T-helper 1 cell treated with Interleukin-12 subunit alpha and Interleukin-12 subunit beta and Interleukin-4 antibody, amounts not matched to agents 30 ng/mL and 1 ng/mL, for 36 hours (primary cell): ENCODE measurements at regions not wholly inside any gene's neighbourhood (a gene's known extent, or its start where the extent isn't known, plus 50 kb on each side); places are given as distances from the start of the nearest gene placed in this dataset.

ENCODE experiments used
- intact Hi-C: fragments of 100-400 bp; cut with micrococcal nuclease; formaldehyde crosslinking; loops from one replicate; pipeline ENCODE4 v1.15.1; 2024

- intact Hi-C loops: no loop called here
Measured at GRCh38 chr10:44771233-44771995, 139.7 kb upstream of the TMEM72 start.

- intact Hi-C loops: no loop called here
Measured at GRCh38 chr10:44773565-44773964, 137.6 kb upstream of the TMEM72 start.

DNA sequence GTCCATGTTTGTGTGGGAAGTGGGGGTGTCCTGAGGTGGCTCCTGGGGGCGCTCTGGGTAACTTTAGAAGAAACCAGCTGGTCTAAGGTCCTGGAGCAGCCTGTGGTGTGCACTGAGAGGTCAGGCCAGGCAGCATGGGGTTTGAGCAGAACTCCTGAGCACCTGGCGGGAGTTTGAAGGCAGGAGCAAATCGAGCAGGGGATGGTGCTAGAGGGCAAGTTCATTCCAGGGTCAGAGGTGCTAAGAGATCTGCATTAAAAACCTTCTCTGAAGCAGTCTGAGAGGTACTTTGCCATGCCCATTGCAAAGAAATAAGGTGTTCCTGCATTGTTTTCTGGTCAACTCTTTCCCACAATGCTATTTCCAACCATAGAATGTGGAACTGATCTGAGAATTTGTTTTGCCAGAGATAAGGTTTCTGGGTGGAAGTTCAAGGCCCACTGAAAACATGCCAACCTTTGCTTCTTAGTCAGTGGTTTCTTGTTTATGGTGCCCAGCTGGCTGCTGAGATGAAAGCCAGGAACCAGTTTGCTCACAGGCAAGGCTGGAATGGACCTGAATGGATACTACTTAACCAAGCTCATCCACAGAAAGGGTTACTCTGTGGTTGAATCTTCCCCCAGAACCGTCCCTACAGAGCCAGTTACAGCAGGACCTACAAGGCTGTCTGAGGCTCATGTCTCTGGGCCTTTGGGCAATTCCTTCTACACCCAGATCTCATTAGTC, 136.3 kb upstream of the TMEM72 start:
- intact Hi-C loops: no loop called here

DNA sequence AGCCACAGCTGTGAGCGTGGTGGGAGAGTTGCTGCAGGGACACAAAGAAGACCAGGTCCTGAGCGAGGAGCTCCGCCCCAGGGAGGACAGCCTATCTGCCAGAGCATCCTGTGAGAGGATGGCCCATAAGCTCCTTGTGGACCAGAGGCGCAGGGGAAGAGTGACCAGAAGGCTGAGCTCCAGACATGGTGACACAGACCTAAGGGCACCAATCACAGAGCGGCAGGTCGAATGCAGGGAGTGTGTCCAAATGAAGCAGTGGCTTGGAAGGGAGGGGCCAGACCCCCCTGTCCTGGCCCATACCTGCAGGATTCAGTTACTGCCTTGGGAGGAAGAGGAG, 135.8 kb upstream of the TMEM72 start:
- intact Hi-C loops: no loop called here

DNA sequence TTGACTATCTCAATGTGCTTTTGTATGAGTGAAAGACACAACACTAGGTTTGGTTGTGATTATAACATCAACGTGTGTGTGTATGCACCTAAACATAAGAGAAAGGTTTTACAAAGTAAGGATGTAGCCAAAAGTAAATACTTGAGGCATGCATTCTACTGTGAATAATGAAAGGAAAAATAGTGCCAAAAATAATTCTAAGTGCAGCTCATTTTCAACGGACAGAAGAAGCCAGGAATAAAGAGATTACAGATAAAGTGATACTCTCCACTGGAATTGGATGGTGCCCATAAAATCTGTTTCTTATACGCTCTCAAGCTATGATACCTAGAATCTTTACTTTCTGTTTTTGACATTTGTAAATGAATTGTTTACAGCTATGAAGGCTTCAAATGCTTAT, 135.0 kb upstream of the TMEM72 start:
- intact Hi-C loops: no loop called here

- intact Hi-C loops: no loop called here
Measured at GRCh38 chr10:44779511-44779910, 131.6 kb upstream of the TMEM72 start.

DNA sequence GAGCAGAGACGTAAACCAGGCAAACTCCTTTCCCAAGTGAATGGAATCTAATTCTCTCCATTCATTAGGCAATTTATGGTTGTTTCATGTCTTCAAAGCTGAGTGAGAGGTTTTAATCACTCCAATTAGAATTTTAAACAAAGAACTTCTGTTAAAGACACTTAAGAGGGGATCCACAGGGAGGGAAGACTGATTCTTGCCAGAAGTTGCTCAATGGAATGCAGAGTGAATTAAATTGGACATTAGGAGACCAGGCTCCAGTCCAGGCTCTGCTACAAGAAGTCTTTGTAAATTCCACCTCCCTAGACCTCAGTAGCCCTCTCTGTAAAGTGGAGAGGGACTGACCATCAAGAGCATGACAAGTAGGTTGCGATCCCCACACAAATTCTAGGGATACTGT, 130.7 kb upstream of the TMEM72 start:
- intact Hi-C loops: no loop called here

DNA sequence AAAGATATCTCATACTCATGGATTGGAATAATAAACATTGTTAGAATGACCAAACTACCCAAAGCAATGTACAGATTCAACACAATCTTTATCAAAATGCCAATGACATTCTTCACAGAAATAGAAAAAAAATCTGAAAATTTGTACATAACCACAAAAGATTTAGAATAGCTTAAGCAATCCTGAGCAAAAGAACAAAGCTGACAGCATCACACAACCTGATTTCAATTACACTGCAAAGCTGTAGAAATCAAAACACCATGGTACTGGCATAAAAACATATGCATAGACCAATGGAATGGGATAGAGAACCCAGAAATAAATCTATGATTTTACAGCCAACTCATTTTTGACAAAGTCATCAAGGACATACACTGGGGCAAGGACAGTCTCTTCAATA, 130.0 kb upstream of the TMEM72 start:
- intact Hi-C loops: no loop called here

DNA sequence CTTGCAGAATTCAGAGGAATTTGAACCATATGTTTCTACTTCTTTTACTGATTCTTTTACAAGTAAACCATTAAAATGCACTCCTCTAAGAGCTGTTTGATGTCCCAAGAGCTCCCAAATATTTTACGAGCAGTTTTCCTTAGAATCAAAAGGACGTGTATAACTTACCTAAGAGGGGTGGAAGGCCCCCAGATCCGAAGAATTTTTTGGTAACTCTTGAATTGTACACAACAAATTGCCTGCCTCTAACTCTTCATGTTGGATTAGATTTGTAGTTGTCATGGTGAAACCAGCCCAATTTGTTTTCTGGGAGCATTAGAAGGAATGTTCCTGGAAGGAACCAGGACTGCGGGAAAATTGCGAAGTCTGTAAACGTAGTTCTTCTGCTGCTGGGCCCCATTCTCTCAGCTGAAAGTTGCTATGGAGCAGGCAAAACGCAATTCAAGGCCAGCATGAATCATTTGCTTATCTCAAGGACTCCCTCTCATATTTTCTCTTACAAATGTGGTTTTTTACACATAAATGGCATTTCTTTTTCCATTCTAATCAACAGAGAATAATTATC, 124.8 kb upstream of the TMEM72 start:
- intact Hi-C loops: no loop called here

GRCh38 chr10:44787480-44788075, 123.6 kb upstream of the TMEM72 start:
- intact Hi-C loops: no loop called here

- intact Hi-C loops: no loop called here
Measured at GRCh38 chr10:44788147-44789129, 122.7 kb upstream of the TMEM72 start.

DNA sequence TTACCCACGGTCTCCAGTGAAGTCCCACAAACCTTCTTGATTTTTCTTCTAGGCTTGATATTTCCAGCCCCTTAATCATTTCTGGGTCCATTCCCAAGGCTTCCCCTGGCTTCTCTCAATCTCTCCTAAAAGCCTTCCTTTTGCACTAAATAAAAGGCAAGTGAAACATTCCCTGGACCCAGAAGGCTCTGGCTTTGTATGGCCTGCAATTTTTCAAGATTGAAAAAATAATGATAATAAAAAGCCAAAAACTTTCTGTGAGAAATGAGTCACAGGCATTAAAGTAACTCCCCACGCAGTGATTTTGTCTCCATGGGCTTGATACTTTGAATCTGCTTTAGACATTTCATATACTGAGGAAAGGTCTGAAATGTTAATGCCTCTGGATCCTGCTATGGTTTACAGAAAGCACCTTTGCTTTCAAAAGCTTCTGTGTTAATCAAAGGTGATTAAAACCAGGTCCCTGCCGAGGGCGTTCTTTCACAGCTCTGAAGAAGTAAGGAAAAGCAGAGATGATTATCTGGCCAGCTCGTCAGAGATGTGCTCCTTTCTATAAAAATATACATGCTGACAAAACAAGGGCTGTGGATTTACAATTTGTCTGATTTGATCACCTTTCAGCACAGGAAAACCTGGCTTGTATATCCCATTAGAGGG, 118.9 kb upstream of the TMEM72 start:
- intact Hi-C loops: no loop called here

GRCh38 chr10:44799966-44800365, 111.2 kb upstream of the TMEM72 start:
- intact Hi-C loops: no loop called here

GRCh38 chr10:44801383-44802327, 109.5 kb upstream of the TMEM72 start:
- intact Hi-C loops: no loop called here

DNA sequence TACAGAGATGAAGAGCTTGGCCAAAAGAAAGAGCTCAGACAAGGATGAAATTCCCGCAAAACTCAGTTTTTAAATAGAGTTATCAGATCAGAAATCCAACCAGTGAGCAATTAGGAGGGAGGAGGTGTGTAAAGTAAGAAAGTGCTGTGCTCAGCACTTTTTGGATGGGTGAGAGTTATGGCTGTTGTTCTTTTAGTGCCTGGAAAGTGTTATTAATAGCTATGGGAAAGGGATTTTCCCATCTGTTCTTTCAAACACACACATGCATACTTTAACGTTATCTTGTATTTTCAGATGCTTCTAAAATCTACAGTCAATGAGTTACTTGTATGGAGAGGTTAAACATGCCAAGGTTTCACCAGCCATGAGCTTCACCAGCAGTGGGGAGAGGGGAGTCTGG, 107.3 kb upstream of the TMEM72 start:
- intact Hi-C loops: no loop called here

DNA sequence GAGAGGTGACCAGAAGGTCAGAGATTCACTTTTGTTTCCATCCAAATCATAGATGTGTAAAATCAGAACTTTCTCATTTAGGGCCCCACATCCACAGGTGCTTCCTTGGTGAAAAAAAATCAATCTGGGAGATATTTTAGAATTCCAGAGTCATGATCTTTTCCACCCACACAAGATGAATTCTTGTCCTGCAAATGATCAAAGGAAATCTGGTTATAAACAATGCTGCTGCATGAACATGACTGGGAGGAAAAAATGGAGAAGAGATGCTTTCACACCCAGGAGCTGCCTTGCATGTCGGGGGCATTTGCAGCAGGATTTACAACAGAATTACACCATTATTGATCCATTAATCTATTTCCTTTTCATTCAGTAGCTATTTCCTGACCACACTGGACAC, 106.5 kb upstream of the TMEM72 start:
- intact Hi-C loops: no loop called here

DNA sequence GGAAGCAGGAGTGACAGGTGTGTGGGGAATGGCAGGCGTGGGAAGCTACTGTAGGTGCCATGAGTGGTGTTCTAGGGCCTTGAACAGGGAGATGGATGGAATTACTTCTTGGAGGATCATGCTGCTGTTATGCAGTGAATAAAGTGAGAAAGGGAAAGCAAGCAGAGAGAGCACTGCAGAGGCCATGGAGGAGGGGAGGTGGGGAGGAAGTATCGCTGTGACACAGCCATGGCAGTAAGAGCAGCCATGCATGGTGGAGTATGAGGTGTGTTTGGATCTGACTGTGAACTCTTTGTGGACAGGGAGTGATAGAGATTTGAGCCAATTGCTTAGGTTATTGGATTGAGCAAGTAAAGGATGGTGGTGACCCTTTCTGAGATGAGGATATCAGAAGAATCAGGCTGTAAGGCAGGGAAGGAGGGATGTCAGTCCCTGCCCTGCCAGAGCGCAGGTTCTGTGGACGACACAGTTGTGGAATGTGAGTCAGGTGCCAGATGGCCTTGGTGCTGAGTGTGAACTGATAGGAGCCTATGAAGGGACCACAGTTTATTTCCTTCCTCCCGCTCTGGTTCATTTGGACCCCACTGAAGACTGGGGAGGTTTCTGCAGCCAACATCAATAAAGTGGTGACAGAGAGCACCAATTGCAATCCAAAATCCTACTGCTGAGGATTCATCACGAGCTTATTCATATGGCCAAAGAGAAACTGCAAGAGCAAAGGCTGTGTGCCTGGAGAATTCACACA, 105.5 kb upstream of the TMEM72 start:
- intact Hi-C loops: no loop called here

DNA sequence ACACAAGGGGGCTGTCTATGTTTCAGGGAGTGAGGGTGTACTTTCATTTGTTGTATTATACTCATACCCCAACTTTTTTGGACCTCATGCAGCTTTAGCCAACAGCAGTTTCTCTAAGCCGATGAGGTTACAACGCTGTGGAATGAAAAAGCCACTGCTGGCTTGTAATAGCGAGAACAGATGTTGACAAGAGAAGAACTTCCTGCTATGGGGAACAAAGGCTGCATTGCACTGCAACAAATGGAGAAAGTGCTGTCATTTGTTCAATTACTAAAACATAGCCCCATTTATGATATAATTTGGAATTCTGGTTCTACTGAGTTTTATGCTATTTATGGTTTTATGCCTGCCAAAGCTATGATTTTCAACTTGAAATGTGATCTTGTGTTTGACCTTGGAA, 104.2 kb upstream of the TMEM72 start:
- intact Hi-C loops: no loop called here

- intact Hi-C loops: no loop called here
Measured at GRCh38 chr10:44807451-44807850, 103.7 kb upstream of the TMEM72 start.
